Ascending aorta (tissue), 2 donors: ENCODE measurements at regions not wholly inside any gene's neighbourhood (a gene's known extent, or its start where the extent isn't known, plus 50 kb on each side); places are given as distances from the start of the nearest gene placed in this dataset.

Experiments used
- DNase-seq, 2 donors: peaks; one replicate each; pipeline ENCODE4 v3.0.0-alpha.2; 2019; ENCODE audit warnings: low spot score in 2 of 2
- H3K27ac ChIP-seq, 2 donors: fragments of 200-600 bp; sonication (generic); one replicate each; pipeline ENCODE4 v1.5.1; 2016 to 2017; ENCODE audit warnings: mild to moderate bottlenecking in 1 of 2
- H3K27me3 ChIP-seq: fragments of 200-600 bp; sonication (generic); one replicate; pipeline ENCODE4 v1.5.1; 2017
- H3K36me3 ChIP-seq, 2 donors: fragments of 200-600 bp; sonication (generic); one replicate each; pipeline ENCODE4 v1.5.1; 2016
- H3K4me1 ChIP-seq, 2 donors: fragments of 200-600 bp; sonication (generic); one replicate each; pipeline ENCODE4 v1.5.1; 2016 to 2017; ENCODE audit warnings: mild to moderate bottlenecking in 1 of 2
- H3K4me3 ChIP-seq, 2 donors: fragments of 200-600 bp; sonication (generic); one replicate each; pipeline ENCODE4 v1.5.1; 2016 to 2017; ENCODE audit warnings: mild to moderate bottlenecking in 1 of 2
- H3K9me3 ChIP-seq, 2 donors: fragments of 200-600 bp; sonication (generic); one replicate each; pipeline ENCODE4 v1.5.1; 2016
- CTCF ChIP-seq, 3 experiments: fragments of 200-600 bp in 2 of 3; fragments of 450-650 bp in 1 of 3; sonication (generic) in 2 of 3; IDR thresholded peaks; one replicate each; pipeline ENCODE4 v1.5.1; 2016 to 2019; ENCODE audit warnings: antibody characterized with exemption in 3 of 3, mild to moderate bottlenecking in 1 of 3, moderate library complexity in 1 of 3
- intact Hi-C: fragments of 100-400 bp; cut with DNase I; formaldehyde crosslinking; loops from one replicate; pipeline ENCODE4 v1.15.1; 2023

- no peak for TF ChIP-seq CTCF (IDR thresholded peaks at IDR 0.05)
- Histone ChIP-seq H3K4me1 (no peaks in the 10 kb centered on the region), H3K4me3 (peak overlapping the region; percentile 20 to 30), H3K27ac (no peak overlapping the region), H3K36me3 (no peaks in the 10 kb centered on the region), H3K9me3 (no peaks in the 10 kb centered on the region), H3K27me3 (no peaks in the 10 kb centered on the region)
- no peak for DNase-seq
- intact Hi-C loops: no loop called here
These were observed 422.3 kb downstream of the VRK1 start for GRCh38 chr14:97219431-97220017.

GRCh38 chr14:97221572-97222285, 424.5 kb downstream of the VRK1 start:
- intact Hi-C loops: no loop called here
- no peak for DNase-seq
- no peak overlapping the region for H3K4me3 ChIP-seq
- no peak overlapping the region for H3K27ac ChIP-seq
- no peaks in the 10 kb centered on the region for H3K9me3 ChIP-seq
- no peak for TF ChIP-seq CTCF (IDR thresholded peaks at IDR 0.05)
- H3K36me3 ChIP-seq: no peaks in the 10 kb centered on the region
- no peaks in the 10 kb centered on the region for H3K4me1 ChIP-seq
- no peaks in the 10 kb centered on the region for H3K27me3 ChIP-seq

DNA sequence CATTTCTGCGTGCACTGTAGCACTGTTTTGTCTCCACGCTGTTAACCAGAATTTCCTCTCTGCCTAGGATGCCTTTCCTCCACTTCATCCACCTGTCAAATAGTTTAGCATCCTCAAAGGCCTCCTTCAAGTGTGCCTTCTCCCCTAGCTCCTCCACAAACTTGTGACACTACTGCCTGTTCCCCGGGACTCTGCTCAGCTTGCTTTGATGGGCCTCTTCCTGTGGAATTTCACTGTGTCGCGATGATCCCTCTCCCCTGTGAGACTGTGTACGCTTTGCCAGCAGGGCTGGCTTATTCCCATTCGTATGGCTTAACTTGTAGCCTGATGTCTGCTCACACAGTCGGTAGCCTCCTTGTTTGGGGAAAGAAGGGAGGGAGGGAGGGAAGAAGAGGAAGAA, 426.8 kb downstream of the VRK1 start:
- Histone ChIP-seq H3K4me3 (no peak overlapping the region), H3K27ac (no peak overlapping the region), H3K4me1 (no peaks in the 10 kb centered on the region), H3K27me3 (no peaks in the 10 kb centered on the region), H3K36me3 (no peaks in the 10 kb centered on the region), H3K9me3 (no peaks in the 10 kb centered on the region)
- no peak for DNase-seq
- TF ChIP-seq CTCF (IDR thresholded peaks at IDR 0.05): no peak
- intact Hi-C loops: no loop called here

DNA sequence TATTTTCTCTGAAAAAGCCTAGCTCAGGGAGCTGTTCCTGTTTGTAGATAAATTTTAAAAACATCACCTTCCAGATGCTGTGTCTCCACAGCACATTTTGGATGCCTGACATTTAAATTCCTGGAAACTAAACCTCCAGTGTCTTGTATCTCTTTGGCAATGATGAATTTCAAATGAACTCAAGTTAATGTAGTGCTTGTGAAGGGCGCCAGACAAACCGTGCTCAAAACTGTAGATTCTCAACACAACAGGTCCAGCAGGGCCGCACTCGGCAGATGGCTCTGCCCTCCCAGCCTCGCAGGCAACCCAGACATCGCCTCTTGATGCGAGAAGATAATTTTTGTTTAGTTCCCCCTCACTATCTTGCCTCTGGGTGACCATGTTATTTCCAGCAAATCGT, 432.9 kb downstream of the VRK1 start:
- H3K9me3 ChIP-seq: no peaks in the 10 kb centered on the region
- H3K36me3 ChIP-seq: no peaks in the 10 kb centered on the region
- no peaks in the 10 kb centered on the region for H3K27me3 ChIP-seq
- H3K27ac ChIP-seq: no peak overlapping the region
- intact Hi-C loops: no loop called here
- H3K4me3 ChIP-seq: no peak overlapping the region
- no peak for TF ChIP-seq CTCF (IDR thresholded peaks at IDR 0.05)
- DNase-seq: no peak
- no peaks in the 10 kb centered on the region for H3K4me1 ChIP-seq

DNA sequence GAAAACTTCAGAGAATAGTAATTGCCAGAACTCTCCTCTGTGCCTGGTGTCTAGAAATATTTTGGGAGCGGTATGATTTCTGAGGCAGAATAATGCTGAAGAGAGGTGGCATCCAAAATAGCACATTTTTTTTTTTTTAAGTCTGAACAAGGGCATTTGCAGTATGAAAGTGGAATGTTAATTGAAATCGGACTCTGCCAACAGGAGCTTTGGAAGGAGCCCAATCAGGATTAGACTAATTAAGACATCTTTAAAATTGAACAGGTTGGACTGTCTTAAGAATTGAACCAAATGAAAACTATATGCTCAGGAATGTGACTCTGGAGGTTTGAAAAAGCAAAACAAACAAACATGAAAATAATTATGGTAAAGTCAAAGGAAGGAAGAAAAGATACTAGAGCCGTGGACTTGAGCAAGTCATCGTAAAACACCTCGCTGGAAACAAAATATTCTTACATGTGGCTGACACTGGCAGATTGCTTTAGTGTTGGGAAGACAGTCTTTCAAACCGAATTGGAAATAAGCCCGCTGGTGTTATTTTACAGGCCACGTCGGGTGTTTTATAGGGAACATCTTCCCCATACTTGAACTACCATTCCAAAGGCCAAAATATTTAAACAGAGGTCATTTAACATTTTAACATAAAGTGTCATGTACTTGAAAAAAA, 436.3 kb downstream of the VRK1 start:
- no peaks in the 10 kb centered on the region for H3K4me1 ChIP-seq
- intact Hi-C loops: no loop called here

More for the DNA sequence above, 436.3 kb downstream of the VRK1 start:
- H3K27ac ChIP-seq: no peak overlapping the region
- no peak overlapping the region for H3K4me3 ChIP-seq
- no peaks in the 10 kb centered on the region for H3K36me3 ChIP-seq
- no peaks in the 10 kb centered on the region for H3K9me3 ChIP-seq
- no peak for TF ChIP-seq CTCF (IDR thresholded peaks at IDR 0.05)
- DNase-seq: no peak
- H3K27me3 ChIP-seq: no peaks in the 10 kb centered on the region
